Nephron (organoid): ENCODE measurements at regions not wholly inside any gene's neighbourhood (a gene's known extent, or its start where the extent isn't known, plus 50 kb on each side); places are given as distances from the start of the nearest gene placed in this dataset.

Source experiments
- H3K27ac Mint-ChIP-seq, 3 experiments: 2 replicates each; pipeline ENCODE4 v1.8.0; 2020; ENCODE audit warnings: mixed read lengths in 3 of 3, mild to moderate bottlenecking in 2 of 3, moderate library complexity in 1 of 3
- H3K27me3 Mint-ChIP-seq: 2 replicates; pipeline ENCODE4 v1.8.0; 2021; ENCODE audit warnings: low read depth, mild to moderate bottlenecking, moderate library complexity, mixed read lengths
- H3K36me3 Mint-ChIP-seq: 2 replicates; pipeline ENCODE4 v1.8.0; 2020; ENCODE audit warnings: low read depth, mixed read lengths
- H3K4me1 Mint-ChIP-seq: 2 replicates; pipeline ENCODE4 v1.8.0; 2020; ENCODE audit warnings: mixed read lengths
- H3K4me3 Mint-ChIP-seq, 3 experiments: 2 replicates each; pipeline ENCODE4 v1.8.0; 2020; ENCODE audit warnings: mild to moderate bottlenecking in 3 of 3, mixed read lengths in 3 of 3, moderate library complexity in 2 of 3
- H3K9me3 Mint-ChIP-seq: 2 replicates; pipeline ENCODE4 v1.8.0; 2020; ENCODE audit warnings: mixed read lengths
- CTCF ChIP-seq, 3 experiments: fragments of 200-600 bp; sonication (generic); IDR thresholded peaks; one replicate each; pipeline ENCODE4 v1.5.0; 2021; ENCODE audit warnings: antibody characterized with exemption in 3 of 3; ENCODE audit not compliant: unreplicated experiment in 3 of 3

- H3K27me3 Mint-ChIP-seq, result no peaks in the 10 kb centered on the region
- peaks cover 7% of the 10 kb centered on the region for H3K9me3 Mint-ChIP-seq
- TF ChIP-seq CTCF (IDR thresholded peaks at IDR 0.05; ENCODE audit: unreplicated experiment in 3 of 3), result no peak
- H3K4me3 Mint-ChIP-seq, result no peak overlapping the region
- no peaks in the 10 kb centered on the region for H3K36me3 Mint-ChIP-seq
- H3K4me1 Mint-ChIP-seq, result peaks cover 6% of the 10 kb centered on the region
- no peak overlapping the region for H3K27ac Mint-ChIP-seq
These were observed 82.1 kb upstream of the HDAC9 start for GRCh38 chr7:18413447-18413846.

GRCh38 chr7:18414885-18415284 is 80.7 kb upstream of the HDAC9 start:
- Mint-ChIP-seq H3K36me3 (no peaks in the 10 kb centered on the region), H3K27ac (no peak overlapping the region), H3K9me3 (peaks cover 7% of the 10 kb centered on the region), H3K4me1 (peaks cover 9% of the 10 kb centered on the region), H3K4me3 (no peak overlapping the region), H3K27me3 (no peaks in the 10 kb centered on the region)
- no peak for TF ChIP-seq CTCF (IDR thresholded peaks at IDR 0.05; ENCODE audit: unreplicated experiment in 3 of 3)

- no peaks in the 10 kb centered on the region for H3K36me3 Mint-ChIP-seq
- H3K27ac Mint-ChIP-seq, result no peak overlapping the region
- peaks cover 7% of the 10 kb centered on the region for H3K9me3 Mint-ChIP-seq
- H3K4me3 Mint-ChIP-seq, result no peak overlapping the region
- no peak for TF ChIP-seq CTCF (IDR thresholded peaks at IDR 0.05; ENCODE audit: unreplicated experiment in 3 of 3)
- H3K4me1 Mint-ChIP-seq, result peaks cover 28% of the 10 kb centered on the region
- no peaks in the 10 kb centered on the region for H3K27me3 Mint-ChIP-seq
These were observed 78.6 kb upstream of the HDAC9 start for GRCh38 chr7:18416988-18417387.

GRCh38 chr7:18419456-18419855 is 76.1 kb upstream of the HDAC9 start:
- Mint-ChIP-seq H3K27ac (peak overlapping the region; percentile 75 to 95 (median 80)), H3K27me3 (no peaks in the 10 kb centered on the region), H3K36me3 (no peaks in the 10 kb centered on the region), H3K9me3 (peaks cover 7% of the 10 kb centered on the region), H3K4me1 (peaks cover 36% of the 10 kb centered on the region), H3K4me3 (no peak overlapping the region)
- TF ChIP-seq CTCF (IDR thresholded peaks at IDR 0.05; ENCODE audit: unreplicated experiment in 3 of 3), result no peak

- no peak for TF ChIP-seq CTCF (IDR thresholded peaks at IDR 0.05; ENCODE audit: unreplicated experiment in 3 of 3)
- Mint-ChIP-seq H3K36me3 (no peaks in the 10 kb centered on the region), H3K4me3 (no peak overlapping the region), H3K27me3 (no peaks in the 10 kb centered on the region), H3K27ac (peak overlapping the region; percentile 75 to 95 (median 80)), H3K4me1 (peaks cover 37% of the 10 kb centered on the region), H3K9me3 (peaks cover 7% of the 10 kb centered on the region)
These were observed 75.4 kb upstream of the HDAC9 start for GRCh38 chr7:18420108-18420507.

GRCh38 chr7:18420748-18421147 is 74.8 kb upstream of the HDAC9 start:
- Mint-ChIP-seq H3K27me3 (no peaks in the 10 kb centered on the region), H3K4me1 (peaks cover 44% of the 10 kb centered on the region), H3K9me3 (peaks cover 7% of the 10 kb centered on the region), H3K27ac (peak overlapping the region; percentile 75 to 95 (median 80)), H3K4me3 (no peak overlapping the region), H3K36me3 (no peaks in the 10 kb centered on the region)
- TF ChIP-seq CTCF (IDR thresholded peaks at IDR 0.05; ENCODE audit: unreplicated experiment in 3 of 3), result no peak
